Retina (tissue), 1 donor: ENCODE measurements at regions not wholly inside any gene's neighbourhood (a gene's known extent, or its start where the extent isn't known, plus 50 kb on each side); places are given as distances from the start of the nearest gene placed in this dataset.

Experiments used
- DNase-seq: peaks from one replicate; pipeline ENCODE4 v3.0.0-alpha.2; 2016

DNA sequence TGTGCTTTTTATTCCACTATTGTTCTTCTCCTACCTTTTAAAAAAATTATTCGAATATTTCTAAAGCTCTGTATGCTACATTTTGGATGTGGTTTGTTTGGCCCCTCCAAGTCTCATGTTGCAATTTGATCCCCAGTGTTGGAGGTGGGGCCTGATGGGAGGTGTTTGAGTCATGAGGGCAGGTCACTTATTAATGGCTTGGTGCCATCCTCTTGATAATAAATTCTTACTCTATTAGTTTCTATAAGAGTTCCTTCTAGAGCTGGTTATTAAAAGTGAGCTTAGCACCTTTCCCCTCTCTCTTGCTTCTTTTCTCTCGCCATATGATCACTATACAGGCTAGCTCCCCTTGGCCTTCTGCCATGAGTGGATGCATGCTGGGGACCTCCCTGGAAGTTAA, 445.6 kb upstream of the PDE3A start:
- DNase-seq, result no peak

DNA sequence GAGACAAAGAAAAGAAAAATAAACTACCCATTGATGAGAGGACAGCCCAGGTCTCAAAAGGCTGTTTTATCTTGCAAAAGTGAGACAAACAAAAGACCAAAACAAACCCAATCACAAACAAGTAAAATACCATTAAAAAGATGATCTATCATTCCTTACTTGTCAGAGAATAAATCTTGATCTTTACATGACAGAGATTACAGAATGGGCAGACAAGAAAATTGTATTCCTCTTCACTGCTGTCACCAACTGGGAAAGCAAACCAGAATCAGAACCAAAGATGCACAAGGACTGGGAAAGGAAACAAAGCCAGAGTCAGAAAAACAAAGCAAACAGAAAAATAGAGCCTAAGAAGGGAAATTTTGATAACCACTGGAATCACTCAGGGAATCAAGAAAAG, 444.0 kb upstream of the PDE3A start:
- DNase-seq, result no peak

GRCh38 chr12:19925841-19926240, 442.5 kb upstream of the PDE3A start:
- DNase-seq, result peak; percentile 23

- DNase-seq, result no peak
These were observed 442.1 kb upstream of the PDE3A start for GRCh38 chr12:19926266-19926665.

GRCh38 chr12:19927661-19928060, 440.7 kb upstream of the PDE3A start:
- no peak for DNase-seq

- DNase-seq, result no peak
These were observed 435.9 kb upstream of the PDE3A start for GRCh38 chr12:19932413-19932812.

DNA sequence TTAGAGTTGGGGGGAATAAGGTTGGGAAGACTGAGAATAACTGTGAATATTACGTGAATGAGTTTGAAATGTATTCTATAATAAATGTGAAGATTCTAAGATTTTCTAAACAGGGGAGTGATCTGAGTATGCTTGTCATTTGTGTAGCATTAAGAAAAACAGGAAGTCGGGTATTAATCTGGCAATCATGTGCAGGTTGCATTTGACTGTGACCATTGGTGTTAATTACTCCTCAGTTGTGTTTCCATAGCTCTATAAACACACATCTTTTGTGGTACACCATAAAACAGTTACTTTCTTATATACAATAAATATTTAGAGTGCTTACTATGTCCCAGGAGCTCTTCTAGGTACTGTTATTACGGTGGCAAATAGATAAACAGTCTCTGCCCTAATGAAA, 434.4 kb upstream of the PDE3A start:
- DNase-seq, result no peak

DNA sequence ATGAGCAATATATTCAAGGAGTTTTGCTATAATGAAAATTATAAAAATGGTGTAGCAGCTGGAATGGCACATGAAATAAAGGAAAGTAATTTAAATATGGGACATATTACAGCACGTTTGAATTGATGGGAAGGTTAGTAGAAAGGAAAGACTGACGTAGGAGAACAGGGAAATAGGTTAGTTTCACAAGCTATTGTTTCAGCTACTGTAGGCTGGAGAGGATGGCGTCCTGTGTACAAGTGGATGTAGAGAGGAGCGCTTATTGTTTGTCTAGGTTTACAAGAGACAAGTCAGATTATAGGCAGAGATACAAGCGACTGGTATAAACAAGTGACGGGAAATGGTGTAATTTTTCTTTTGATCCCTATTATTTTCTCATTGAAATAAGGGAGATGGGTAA, 431.2 kb upstream of the PDE3A start:
- DNase-seq, result no peak

DNA sequence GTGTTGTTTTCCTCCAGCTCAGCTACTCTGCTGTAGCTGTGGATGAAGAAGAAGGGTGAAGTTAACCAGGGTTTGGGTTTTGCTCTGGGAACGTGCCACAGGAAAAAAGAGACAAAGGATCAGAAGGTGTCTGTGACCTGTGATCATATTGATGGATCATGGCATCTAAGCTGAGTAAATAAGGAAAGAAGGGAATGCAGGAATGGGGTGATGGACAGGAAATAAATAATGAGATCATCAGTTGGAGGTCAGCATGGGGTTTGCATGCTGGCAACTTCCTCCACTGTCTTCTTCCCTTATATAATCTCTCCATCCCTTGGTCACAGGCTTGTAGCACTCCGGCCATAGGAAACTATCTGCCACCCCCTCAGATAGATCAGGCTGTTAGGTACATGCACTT, 430.3 kb upstream of the PDE3A start:
- no peak for DNase-seq

DNA sequence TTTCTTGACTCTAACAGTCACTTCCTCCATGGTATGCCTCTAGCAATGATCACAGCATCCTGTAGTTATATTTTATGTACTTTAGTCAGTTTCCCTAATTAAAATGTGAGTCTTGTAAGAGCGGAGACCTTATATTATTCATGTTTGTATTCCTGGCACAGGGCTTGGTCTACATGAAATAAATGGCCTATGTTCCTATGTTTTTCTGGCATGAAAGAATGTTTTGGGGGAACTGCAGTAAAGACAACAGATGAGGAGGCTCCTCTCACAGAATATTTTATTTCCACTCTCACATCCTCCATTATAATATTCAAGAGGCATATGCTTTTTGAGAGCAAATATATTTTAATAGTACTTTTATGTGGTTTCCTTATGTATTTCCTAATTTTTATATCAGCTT, 429.8 kb upstream of the PDE3A start:
- no peak for DNase-seq

DNA sequence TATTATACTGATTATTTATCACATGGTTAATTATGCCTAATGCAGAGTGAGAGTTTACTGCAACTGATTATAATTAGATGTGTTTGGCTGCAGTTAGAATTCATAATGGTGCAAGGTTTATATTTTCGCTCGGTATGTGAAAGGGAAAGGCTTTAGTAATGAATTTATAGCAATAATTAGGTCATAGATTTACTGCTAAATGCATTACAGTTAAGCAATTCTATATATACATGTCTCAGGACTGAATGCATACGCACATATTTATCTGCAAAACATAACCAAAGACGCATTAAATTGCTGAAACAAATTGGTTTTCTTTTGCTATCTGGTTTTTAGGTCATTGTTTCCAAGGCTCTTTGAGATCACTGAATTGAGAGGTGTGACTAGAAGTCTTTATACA, 428.1 kb upstream of the PDE3A start:
- DNase-seq, result no peak

DNA sequence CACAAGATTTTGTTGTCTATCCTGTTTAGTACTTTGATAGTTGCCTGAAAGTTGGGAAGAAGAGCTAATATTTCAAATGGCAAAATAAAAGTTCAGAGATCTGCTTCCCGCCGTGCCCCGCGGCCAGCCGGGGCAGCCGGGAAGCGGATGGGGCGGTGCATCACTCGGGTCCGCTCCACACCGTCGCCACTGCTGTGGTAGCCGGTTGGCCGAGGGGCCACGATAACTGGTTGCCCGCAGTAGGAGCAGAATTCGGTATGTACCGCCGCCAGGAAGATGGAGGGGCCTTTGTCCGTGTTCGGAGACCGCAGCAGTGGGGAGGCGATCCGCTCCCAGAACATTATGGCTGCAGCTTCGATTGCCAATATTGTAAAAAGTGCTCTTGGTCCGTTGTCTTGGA, 427.2 kb upstream of the PDE3A start:
- DNase-seq, result no peak

DNA sequence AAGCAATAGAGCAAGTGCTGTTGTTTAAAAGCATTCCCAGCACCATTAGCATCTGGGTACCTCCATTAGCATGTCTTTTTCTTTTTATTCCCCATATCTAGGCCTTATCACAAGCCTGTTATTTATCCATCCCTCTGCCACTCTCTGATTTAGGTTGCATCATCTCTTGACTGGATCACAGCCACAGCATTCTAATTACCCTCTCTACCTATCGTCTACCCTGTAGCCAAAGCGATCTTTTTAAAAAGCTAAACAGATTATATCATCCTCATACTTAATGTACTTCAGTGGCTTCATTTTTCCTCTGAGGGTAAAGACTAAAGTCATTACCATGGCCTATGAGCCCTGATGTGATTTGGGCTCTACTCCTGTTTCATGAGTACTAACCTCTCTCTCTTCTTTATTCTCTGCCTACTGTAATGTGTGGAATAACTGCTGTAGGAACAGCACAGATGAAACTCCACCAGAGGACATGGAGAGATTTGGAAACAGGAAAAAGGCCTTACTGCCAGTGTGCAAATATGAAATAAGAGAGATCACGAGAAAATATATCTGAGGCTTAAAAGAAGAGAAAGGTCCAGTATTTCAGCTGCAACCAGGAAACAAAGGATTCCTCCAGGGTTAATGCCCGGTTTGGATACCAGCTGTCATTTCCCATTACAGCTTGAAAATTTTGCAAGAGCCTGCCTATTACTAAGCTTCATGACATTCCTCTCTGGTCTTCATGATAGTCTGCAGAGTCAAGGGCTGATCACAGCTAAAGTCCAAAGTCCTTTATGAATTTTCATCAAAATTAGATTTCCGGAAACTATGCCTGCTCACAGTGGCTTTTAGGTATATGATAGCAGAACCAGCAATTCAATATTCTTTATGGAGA, 422.5 kb upstream of the PDE3A start:
- DNase-seq, result peak; percentile 60

GRCh38 chr12:19946550-19946949, 421.8 kb upstream of the PDE3A start:
- no peak for DNase-seq

GRCh38 chr12:19947344-19947743, 421.0 kb upstream of the PDE3A start:
- no peak for DNase-seq

- DNase-seq, result no peak
These were observed 416.7 kb upstream of the PDE3A start for GRCh38 chr12:19951664-19952063.

- no peak for DNase-seq
These were observed 414.6 kb upstream of the PDE3A start for GRCh38 chr12:19953734-19954133.

- DNase-seq, result no peak
These were observed 414.2 kb upstream of the PDE3A start for GRCh38 chr12:19954163-19954562.

DNA sequence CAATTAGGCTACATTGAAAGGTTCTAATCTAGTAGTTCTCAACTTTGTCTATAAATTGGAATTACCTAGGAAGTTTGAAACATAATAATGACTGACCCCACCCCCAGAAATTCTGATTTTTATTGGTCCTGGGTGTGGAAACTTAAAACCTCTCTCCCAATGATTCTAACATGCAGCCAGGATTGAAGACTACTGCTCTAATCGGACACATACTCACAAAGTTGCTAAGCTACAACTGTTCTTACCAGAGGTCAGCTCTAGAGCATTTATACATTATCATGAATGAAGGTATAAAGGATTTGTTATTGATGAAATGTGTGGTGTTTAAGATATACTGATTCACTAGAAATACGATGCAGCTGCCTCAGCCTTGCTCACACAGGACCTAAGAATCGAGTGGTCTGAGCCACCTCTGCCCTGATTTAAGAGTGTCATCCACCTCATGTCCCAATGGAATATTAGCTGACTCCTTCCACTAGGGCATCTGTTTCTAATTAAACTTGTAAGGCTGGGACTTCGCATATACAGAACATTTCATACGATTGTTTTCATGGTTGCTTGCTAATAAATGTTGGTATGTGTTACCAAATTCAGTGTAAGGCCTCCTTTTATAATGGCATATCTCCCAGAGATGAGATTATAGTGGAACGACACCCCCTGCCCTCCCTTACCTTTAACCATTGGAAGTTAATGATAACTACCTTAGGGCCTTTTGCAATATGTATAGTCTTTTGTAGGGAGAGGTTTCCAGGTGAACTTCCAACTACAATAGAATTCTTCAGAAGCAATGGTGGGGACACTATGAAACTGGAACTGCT, 410.8 kb upstream of the PDE3A start:
- DNase-seq, result no peak

- no peak for DNase-seq
These were observed 409.9 kb upstream of the PDE3A start for GRCh38 chr12:19958389-19958788.

DNA sequence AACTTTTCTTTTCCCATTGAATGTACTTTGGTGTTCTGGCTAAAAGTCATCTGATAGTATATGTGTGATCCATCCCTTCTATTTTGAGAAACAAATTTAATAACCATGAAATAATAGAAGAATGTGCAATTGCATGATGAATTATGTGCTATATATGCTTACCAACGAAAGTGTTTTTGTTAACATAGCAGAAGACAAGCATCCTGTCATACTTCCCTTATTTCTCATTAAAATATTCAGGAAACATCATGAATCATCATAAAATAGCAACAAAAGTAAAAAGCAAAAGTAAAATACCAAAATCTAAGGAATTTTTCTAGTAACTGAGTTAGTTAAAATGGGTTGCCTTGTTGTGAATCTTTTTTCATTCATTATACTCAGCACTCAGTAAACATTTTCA, 409.0 kb upstream of the PDE3A start:
- no peak for DNase-seq

DNA sequence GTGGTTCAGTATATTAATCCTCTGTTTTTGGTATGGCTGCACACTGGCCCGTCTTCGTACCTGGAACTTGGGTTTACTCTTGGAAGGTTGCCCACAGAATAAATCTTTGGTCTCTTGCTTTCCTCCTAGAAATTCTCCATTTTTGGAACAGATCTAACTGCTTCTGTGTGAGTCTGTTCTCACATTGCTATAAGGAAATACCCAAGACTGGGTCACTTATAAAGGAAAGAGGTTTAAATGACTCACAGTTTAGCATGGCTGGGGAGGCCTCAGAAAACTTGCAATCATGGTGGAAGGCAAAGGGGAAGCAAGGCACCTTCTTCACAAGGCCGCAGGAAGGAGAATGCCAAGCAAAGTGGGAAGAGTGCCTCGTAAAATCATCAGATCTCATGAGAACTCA, 407.8 kb upstream of the PDE3A start:
- DNase-seq, result no peak

DNA sequence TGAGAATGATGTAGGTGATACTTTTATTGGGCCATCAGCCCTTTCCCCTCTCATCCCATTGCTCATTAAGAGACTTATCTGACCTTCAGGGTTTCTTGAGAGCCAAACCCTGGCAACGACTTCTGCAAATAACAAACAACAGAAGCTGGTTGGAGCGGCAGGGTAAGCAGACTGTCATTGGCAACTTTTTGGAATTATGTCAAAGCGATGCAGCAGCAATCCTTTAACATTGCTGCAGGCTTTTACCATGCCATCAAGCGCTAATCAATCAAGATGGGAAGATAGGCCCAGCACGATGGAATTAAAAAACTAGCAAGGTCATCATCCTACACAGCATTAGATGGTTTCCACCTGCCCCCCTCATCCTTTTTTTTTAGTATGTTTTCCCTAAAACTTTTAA, 406.1 kb upstream of the PDE3A start:
- peak; percentile 51 for DNase-seq

- no peak for DNase-seq
These were observed 404.4 kb upstream of the PDE3A start for GRCh38 chr12:19963972-19964371.
